ENCODE measurements at regions not wholly inside any gene's neighbourhood (a gene's known extent, or its start where the extent isn't known, plus 50 kb on each side); places are given as distances from the start of the nearest gene placed in this dataset.
"Not testable (repeated sequence)": the region's sequence is repeated elsewhere in the genome, so short reads cannot be mapped to it uniquely, and the experiment has no call there.

DNA sequence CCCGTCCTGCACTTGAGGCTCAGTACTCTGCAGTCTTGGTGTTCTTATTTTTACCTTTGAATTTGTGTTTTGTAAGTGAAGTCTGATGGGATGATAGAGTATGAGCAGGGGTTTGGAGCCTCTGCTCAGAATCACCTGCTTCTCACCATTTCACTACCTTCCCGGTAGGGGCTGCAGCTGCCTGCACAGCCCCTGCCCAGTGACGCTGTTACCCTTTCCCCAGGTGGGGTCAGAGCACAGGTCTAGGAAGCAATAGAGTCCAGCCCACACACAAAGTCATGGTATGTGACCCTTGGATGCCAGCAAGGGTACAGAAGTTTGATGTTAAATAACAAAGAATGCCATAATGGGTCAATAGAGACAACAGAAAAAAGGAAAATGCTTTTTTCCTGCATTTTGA lies 101.8 kb upstream of the TCF21 start:
- H3K79me2 ChIP-seq (ENCODE audit: insufficient read depth, low read length) = no peaks in the 10 kb centered on the region
- H3K36me3 Mint-ChIP-seq (ENCODE audit: low read depth, unreplicated experiment) = no peaks in the 10 kb centered on the region

DNA sequence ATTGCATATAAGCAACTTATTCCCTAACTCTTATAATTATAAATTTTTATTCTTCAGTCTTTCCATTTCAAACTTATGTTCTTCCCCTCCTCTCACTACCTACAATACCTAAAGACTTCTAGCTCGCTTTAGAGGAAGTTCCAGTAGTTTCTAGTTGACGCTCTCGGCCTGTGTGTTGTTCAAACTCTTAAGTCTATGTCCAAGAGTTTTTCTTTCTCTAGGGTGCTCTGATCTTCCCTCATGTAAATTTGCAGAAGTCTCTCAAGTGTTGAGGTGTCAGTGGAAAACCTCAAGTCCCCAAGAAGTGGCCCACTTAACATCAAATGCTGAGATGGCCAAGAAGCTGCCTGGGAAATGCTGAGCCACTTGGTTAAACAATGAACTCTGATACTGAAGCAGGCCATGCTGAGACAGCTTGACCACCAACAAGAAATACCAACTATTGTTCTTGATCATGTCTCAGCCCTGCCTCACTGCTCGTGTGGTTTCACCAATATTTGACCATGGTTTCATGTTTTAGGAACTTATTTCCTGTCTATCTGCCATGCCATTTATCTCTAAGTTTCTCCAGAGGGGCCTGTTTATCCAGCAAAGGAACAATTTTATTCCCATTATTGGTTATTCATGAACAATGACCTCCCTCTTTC lies 100.9 kb upstream of the TCF21 start:
- no peak for FAIRE-seq
- Histone ChIP-seq H3K27ac (ENCODE audit: low read depth, low read length) (no peak overlapping the region), H3K9me3 (ENCODE audit: insufficient read depth, low read depth, low read length) (no peaks in the 10 kb centered on the region), H4K20me1 (ENCODE audit: insufficient read depth, low read length) (no peaks in the 10 kb centered on the region), H3K9ac (ENCODE audit: low read length) (no peak overlapping the region), H3K4me3 (ENCODE audit: insufficient read depth, low read depth, low read length) (no peak overlapping the region), H3K4me1 (ENCODE audit: insufficient read depth, low read length) (no peaks in the 10 kb centered on the region), H3K79me2 (ENCODE audit: insufficient read depth, low read length) (no peaks in the 10 kb centered on the region), H3K4me2 (ENCODE audit: low read length) (no peak overlapping the region), H2AFZ (ENCODE audit: low read depth, low read length) (no peak overlapping the region), H3K36me3 (ENCODE audit: insufficient read depth, low read length) (no peaks in the 10 kb centered on the region), H3K27me3 (ENCODE audit: insufficient read depth, low read length) (no peaks in the 10 kb centered on the region)
- Mint-ChIP-seq H3K4me3 (ENCODE audit: unreplicated experiment) (no peak overlapping the region), H3K27me3 (ENCODE audit: low read depth, unreplicated experiment) (no peaks in the 10 kb centered on the region), H3K4me1 (ENCODE audit: low read depth, unreplicated experiment) (no peaks in the 10 kb centered on the region), H3K27ac (ENCODE audit: unreplicated experiment) (no peak overlapping the region), H3K9me3 (ENCODE audit: unreplicated experiment) (peaks cover 2% of the 10 kb centered on the region), H3K36me3 (ENCODE audit: low read depth, unreplicated experiment) (no peaks in the 10 kb centered on the region)
- TF ChIP-seq EZH2 (IDR thresholded peaks at IDR 0.05; ENCODE audit: insufficient read depth, low read length) = no peak
- no peak for DNase-seq (ENCODE audit: low read depth)

More for the DNA sequence above, 101.8 kb upstream of the TCF21 start:
- Histone ChIP-seq H3K27me3 (ENCODE audit: insufficient read depth, low read length) (no peaks in the 10 kb centered on the region), H3K4me3 (ENCODE audit: insufficient read depth, low read depth, low read length) (no peak overlapping the region), H3K36me3 (ENCODE audit: insufficient read depth, low read length) (no peaks in the 10 kb centered on the region), H4K20me1 (ENCODE audit: insufficient read depth, low read length) (no peaks in the 10 kb centered on the region), H3K9me3 (ENCODE audit: insufficient read depth, low read depth, low read length) (no peaks in the 10 kb centered on the region), H3K27ac (ENCODE audit: low read depth, low read length) (no peak overlapping the region), H3K4me1 (ENCODE audit: insufficient read depth, low read length) (no peaks in the 10 kb centered on the region), H3K4me2 (ENCODE audit: low read length) (no peak overlapping the region), H3K9ac (ENCODE audit: low read length) (no peak overlapping the region), H2AFZ (ENCODE audit: low read depth, low read length) (no peak overlapping the region)
- no peak for DNase-seq (ENCODE audit: low read depth)
- FAIRE-seq = no peak
- Mint-ChIP-seq H3K27me3 (ENCODE audit: low read depth, unreplicated experiment) (no peaks in the 10 kb centered on the region), H3K4me3 (ENCODE audit: unreplicated experiment) (no peak overlapping the region), H3K9me3 (ENCODE audit: unreplicated experiment) (peaks cover 2% of the 10 kb centered on the region), H3K4me1 (ENCODE audit: low read depth, unreplicated experiment) (no peaks in the 10 kb centered on the region), H3K27ac (ENCODE audit: unreplicated experiment) (no peak overlapping the region)
- TF ChIP-seq, protein P1, sequence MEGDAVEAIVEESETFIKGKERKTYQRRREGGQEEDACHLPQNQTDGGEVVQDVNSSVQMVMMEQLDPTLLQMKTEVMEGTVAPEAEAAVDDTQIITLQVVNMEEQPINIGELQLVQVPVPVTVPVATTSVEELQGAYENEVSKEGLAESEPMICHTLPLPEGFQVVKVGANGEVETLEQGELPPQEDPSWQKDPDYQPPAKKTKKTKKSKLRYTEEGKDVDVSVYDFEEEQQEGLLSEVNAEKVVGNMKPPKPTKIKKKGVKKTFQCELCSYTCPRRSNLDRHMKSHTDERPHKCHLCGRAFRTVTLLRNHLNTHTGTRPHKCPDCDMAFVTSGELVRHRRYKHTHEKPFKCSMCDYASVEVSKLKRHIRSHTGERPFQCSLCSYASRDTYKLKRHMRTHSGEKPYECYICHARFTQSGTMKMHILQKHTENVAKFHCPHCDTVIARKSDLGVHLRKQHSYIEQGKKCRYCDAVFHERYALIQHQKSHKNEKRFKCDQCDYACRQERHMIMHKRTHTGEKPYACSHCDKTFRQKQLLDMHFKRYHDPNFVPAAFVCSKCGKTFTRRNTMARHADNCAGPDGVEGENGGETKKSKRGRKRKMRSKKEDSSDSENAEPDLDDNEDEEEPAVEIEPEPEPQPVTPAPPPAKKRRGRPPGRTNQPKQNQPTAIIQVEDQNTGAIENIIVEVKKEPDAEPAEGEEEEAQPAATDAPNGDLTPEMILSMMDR (IDR thresholded peaks at IDR 0.05; ENCODE audit: insufficient read depth, low read depth, low read length) = no peak
- TF ChIP-seq EZH2 (IDR thresholded peaks at IDR 0.05; ENCODE audit: insufficient read depth, low read length) = no peak

DNA sequence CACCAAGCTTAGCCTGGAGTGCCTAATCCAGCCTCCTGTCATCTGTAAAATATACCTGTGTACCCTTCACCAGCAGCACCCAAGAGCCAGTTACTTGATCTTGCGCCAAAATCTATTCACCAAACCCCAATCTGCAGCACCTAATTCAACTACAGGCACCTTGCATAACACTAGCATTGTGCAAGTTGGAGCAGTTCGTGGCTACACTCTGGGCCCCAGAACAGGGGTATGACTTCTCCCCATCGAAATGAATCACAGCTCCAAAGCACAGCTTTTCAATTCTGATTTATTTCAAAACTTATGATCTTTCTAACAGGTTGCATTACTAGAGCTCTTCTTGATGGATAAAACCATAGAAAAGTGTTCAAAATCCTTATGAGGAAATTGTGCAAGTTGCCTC lies 100.4 kb upstream of the TCF21 start:
- Histone ChIP-seq H3K27ac (ENCODE audit: low read depth, low read length) (no peak overlapping the region), H3K9ac (ENCODE audit: low read length) (no peak overlapping the region), H2AFZ (ENCODE audit: low read depth, low read length) (no peak overlapping the region), H3K4me3 (ENCODE audit: insufficient read depth, low read depth, low read length) (no peak overlapping the region), H3K36me3 (ENCODE audit: insufficient read depth, low read length) (no peaks in the 10 kb centered on the region), H3K4me2 (ENCODE audit: low read length) (no peak overlapping the region), H3K27me3 (ENCODE audit: insufficient read depth, low read length) (no peaks in the 10 kb centered on the region), H3K79me2 (ENCODE audit: insufficient read depth, low read length) (no peaks in the 10 kb centered on the region), H3K4me1 (ENCODE audit: insufficient read depth, low read length) (no peaks in the 10 kb centered on the region), H4K20me1 (ENCODE audit: insufficient read depth, low read length) (no peaks in the 10 kb centered on the region), H3K9me3 (ENCODE audit: insufficient read depth, low read depth, low read length) (no peaks in the 10 kb centered on the region)
- H3K4me3 Mint-ChIP-seq (ENCODE audit: unreplicated experiment) = no peak overlapping the region
- DNase-seq (ENCODE audit: low read depth) (no peak), FAIRE-seq (no peak)
- H3K27ac Mint-ChIP-seq (ENCODE audit: unreplicated experiment) = no peak overlapping the region
- H3K27me3 Mint-ChIP-seq (ENCODE audit: low read depth, unreplicated experiment) = no peaks in the 10 kb centered on the region
- H3K9me3 Mint-ChIP-seq (ENCODE audit: unreplicated experiment) = peaks cover 2% of the 10 kb centered on the region
- no peaks in the 10 kb centered on the region for H3K36me3 Mint-ChIP-seq (ENCODE audit: low read depth, unreplicated experiment)
- TF ChIP-seq, protein P1 (IDR thresholded peaks at IDR 0.05; ENCODE audit: insufficient read depth, low read depth, low read length) = no peak
- TF ChIP-seq EZH2 (IDR thresholded peaks at IDR 0.05; ENCODE audit: insufficient read depth, low read length) = no peak
- H3K4me1 Mint-ChIP-seq (ENCODE audit: low read depth, unreplicated experiment) = no peaks in the 10 kb centered on the region

DNA sequence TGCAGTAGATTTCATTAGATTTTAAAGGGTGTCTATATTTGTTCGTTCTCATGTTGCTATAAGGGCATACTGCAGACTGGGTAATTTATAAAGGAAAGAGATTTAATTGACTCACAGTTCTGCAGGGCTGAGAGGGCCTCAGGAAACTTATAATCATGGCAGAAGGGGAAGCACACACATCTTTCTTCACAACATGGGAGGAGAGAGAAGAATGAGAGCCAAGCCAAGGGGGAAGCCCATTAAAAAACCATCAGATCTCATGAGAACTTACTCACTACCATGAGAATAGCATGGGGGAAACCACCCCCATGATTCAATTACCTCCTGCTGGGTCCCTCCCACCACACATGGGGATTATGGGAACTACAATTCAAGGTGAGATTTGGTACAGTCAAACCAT lies 99.5 kb upstream of the TCF21 start:
- H3K4me3 ChIP-seq (ENCODE audit: insufficient read depth, low read depth, low read length); H3K4me1 ChIP-seq (ENCODE audit: insufficient read depth, low read length); H3K9me3 Mint-ChIP-seq (ENCODE audit: unreplicated experiment); H3K27me3 ChIP-seq (ENCODE audit: insufficient read depth, low read length); H3K36me3 Mint-ChIP-seq (ENCODE audit: low read depth, unreplicated experiment); H4K20me1 ChIP-seq (ENCODE audit: insufficient read depth, low read length); H3K9me3 ChIP-seq (ENCODE audit: insufficient read depth, low read depth, low read length); H3K4me2 ChIP-seq (ENCODE audit: low read length); H3K79me2 ChIP-seq (ENCODE audit: insufficient read depth, low read length); H3K27me3 Mint-ChIP-seq (ENCODE audit: low read depth, unreplicated experiment); H2AFZ ChIP-seq (ENCODE audit: low read depth, low read length); H3K9ac ChIP-seq (ENCODE audit: low read length); H3K36me3 ChIP-seq (ENCODE audit: insufficient read depth, low read length); H3K4me3 Mint-ChIP-seq (ENCODE audit: unreplicated experiment); H3K27ac Mint-ChIP-seq (ENCODE audit: unreplicated experiment); H3K4me1 Mint-ChIP-seq (ENCODE audit: low read depth, unreplicated experiment); FAIRE-seq; H3K27ac ChIP-seq (ENCODE audit: low read depth, low read length); DNase-seq (ENCODE audit: low read depth): not testable (repeated sequence)

DNA sequence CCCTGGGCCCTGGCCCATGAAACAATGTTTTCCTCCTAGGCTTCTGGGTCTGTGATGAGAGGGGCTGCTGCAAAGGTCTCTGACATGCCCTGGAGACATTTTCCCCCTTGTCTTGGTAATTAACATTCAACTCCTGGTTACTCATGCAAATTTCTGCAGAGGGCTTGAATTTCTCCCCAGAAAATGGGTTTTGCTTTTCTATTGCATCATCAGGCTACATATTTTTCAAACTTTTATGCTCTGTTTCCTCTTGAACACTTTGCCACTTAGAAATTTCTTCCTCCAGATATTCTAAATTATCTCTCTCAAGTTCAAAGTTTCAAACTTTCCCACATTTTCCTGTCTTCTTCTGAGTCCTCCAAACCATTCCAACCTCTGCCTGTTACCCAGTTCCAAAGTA lies 98.2 kb upstream of the TCF21 start:
- not testable (repeated sequence) for H3K4me1 ChIP-seq (ENCODE audit: insufficient read depth, low read length); H3K36me3 Mint-ChIP-seq (ENCODE audit: low read depth, unreplicated experiment); DNase-seq (ENCODE audit: low read depth); FAIRE-seq; H3K36me3 ChIP-seq (ENCODE audit: insufficient read depth, low read length); H2AFZ ChIP-seq (ENCODE audit: low read depth, low read length); H3K4me2 ChIP-seq (ENCODE audit: low read length); H3K4me1 Mint-ChIP-seq (ENCODE audit: low read depth, unreplicated experiment); H3K4me3 Mint-ChIP-seq (ENCODE audit: unreplicated experiment); H3K9ac ChIP-seq (ENCODE audit: low read length); H3K9me3 Mint-ChIP-seq (ENCODE audit: unreplicated experiment); H3K27ac Mint-ChIP-seq (ENCODE audit: unreplicated experiment); H3K9me3 ChIP-seq (ENCODE audit: insufficient read depth, low read depth, low read length); H3K79me2 ChIP-seq (ENCODE audit: insufficient read depth, low read length); H3K27me3 ChIP-seq (ENCODE audit: insufficient read depth, low read length); H3K27me3 Mint-ChIP-seq (ENCODE audit: low read depth, unreplicated experiment); H3K27ac ChIP-seq (ENCODE audit: low read depth, low read length); H4K20me1 ChIP-seq (ENCODE audit: insufficient read depth, low read length); H3K4me3 ChIP-seq (ENCODE audit: insufficient read depth, low read depth, low read length)
